ENCODE measurements at regions not wholly inside any gene's neighbourhood (a gene's known extent, or its start where the extent isn't known, plus 50 kb on each side); places are given as distances from the start of the nearest gene placed in this dataset.

- DNase-seq (ENCODE audit: low spot score): no peak
Measured at GRCh38 chr10:8889538-8889937, 835.0 kb downstream of the GATA3 start.

GRCh38 chr10:8893102-8893501 lies 838.6 kb downstream of the GATA3 start:
- DNase-seq (ENCODE audit: low spot score): no peak

- no peak for DNase-seq (ENCODE audit: low spot score)
Measured at GRCh38 chr10:8894148-8894547, 839.7 kb downstream of the GATA3 start.

- no peak for DNase-seq (ENCODE audit: low spot score)
Measured at GRCh38 chr10:8897769-8898168, 843.3 kb downstream of the GATA3 start.

DNA sequence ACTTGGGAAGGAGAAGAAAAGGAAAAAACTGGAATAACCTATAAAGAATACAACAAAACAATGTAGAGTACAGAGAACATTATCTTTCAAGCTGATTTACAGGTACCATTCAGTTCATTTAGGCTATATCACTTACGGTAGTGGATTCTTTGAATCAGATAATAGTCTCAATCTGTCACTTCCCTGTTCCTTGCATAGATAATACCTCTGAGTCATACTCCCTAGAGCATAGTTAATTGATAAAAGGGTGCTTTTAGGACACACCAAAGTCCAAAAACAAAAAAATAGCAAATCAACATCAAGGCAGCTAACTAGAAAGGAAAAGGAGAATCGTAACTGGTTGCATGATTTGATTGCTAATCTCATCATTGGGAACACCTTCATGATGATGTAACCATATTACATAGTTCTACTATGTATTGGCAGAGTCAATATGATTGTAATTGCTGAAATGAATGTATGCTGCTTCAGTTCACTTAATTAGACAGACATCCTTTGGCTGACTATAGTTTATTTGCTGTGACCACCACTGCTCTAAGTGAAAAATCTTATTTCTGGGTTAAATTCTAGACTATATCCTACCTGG lies 844.4 kb downstream of the GATA3 start:
- peak; percentile 29 for DNase-seq (ENCODE audit: low spot score)

DNA sequence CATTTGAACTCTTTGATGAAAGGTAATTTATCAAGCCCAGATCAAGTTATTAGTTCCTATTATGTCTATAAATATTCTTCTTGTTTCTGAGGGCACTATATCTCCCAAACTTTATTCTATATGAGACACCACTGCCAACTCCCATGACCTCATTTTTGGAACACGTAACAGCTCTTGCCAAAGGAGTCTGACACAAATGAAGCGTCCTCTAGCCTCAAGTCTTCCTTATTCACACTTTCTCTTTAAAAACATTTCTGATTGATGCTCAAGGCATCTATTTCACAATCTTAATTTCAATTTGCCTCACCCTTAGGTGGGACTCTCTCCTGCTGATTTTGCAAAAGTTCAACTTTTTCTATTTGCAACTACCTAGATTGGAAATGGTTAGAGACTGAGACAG lies 848.4 kb downstream of the GATA3 start:
- DNase-seq (ENCODE audit: low spot score): no peak

DNA sequence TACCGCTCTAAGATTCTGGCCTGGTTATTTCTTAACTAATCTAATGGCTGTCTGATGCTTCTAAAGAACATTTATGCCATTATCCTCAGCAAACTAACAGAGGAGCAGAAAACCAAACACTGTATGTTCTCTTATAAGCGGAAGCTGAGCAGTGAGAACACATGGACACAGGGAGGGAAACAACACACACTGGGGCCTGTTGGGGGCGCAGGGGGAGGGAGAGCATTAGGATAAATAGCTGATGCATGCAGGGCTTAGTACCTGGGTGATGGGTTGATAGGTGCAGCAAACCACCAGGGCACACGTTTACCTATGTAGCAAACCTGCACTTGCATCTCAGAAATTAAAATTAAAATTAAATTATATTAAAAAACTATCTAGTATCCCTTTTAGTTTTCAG lies 853.5 kb downstream of the GATA3 start:
- no peak for DNase-seq (ENCODE audit: low spot score)

DNA sequence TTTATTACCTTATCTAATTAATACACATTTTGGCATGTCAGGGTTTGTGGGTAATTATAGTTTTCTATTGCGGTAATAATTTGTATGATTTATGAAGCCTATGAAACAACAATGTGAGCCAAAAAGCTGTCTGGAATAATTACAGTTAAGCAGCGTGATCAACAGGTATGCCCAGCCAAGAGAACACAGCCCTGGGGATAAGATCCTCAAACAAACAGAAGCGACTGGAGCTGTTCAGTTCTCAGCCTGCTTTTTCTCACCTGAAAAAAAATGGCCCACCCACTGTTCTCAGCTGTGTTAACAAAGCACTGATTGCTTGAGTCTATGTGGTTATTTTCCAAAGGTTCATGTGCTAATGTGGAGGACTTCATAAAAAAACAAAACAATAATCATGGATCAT lies 855.8 kb downstream of the GATA3 start:
- no peak for DNase-seq (ENCODE audit: low spot score)

GRCh38 chr10:8911032-8911431 lies 856.5 kb downstream of the GATA3 start:
- DNase-seq (ENCODE audit: low spot score): no peak

DNA sequence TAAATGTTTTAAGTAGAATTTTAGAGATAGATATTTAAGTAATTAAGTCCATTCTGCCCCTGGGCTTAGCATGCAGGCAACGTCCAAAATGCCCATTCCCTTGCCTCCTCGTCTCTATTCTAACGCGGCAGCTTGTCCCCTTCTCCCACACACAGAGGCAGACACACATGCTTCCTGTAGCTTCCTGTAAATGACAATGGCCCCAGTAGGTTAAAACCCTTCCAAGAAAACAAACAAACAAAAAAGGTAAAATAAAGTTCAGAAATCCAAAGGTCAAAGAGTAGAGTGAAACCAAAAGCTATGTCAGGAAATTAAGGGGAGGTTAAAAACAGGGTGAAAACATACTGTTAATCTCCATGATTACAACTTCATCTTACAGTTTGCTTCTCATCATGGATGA lies 857.6 kb downstream of the GATA3 start:
- DNase-seq (ENCODE audit: low spot score): no peak

DNA sequence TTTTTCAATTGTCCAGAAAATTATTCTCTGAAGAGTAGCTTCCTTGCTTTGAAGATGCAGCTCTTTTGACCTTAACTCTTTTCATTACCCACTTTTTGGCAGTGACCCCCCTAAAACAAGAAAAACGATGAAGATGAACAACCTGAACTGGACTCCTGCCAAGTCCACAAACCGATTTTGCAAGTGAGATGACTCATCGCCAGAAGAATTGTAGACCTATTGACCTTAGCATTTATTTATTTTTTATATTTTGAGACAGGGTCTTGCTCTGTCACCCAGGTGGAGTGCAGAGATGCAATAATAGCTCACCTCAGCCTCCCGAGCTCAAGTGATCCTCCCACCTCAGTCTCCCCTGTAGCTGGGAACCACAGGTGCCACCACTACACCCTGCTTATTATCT lies 859.2 kb downstream of the GATA3 start:
- DNase-seq (ENCODE audit: low spot score): peak; percentile 41

- DNase-seq (ENCODE audit: low spot score): no peak
Measured at GRCh38 chr10:8919280-8919679, 864.8 kb downstream of the GATA3 start.

DNA sequence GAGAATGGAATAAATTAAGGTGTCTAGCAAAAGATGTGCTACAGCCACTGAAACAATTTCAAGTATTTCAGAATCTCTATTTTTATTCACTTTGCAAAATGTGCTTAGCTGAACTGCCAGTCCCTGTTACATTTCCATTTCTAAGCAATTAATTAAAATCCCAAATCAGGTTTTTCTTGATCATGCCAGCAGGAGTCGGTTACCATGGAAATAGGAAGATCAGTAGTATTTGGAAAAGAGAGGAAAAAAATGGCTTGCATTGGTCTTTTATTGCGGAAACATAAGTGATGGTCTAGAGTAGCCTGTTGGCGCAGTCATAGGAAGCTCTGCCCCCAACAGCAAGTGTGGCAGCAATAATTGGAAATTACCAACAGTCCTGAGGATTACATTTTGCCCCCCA lies 867.1 kb downstream of the GATA3 start:
- DNase-seq (ENCODE audit: low spot score): no peak

GRCh38 chr10:8923096-8923495 lies 868.6 kb downstream of the GATA3 start:
- DNase-seq (ENCODE audit: low spot score): no peak

- no peak for DNase-seq (ENCODE audit: low spot score)
Measured at GRCh38 chr10:8927705-8928104, 873.2 kb downstream of the GATA3 start.

GRCh38 chr10:8946451-8946850 lies 892.0 kb downstream of the GATA3 start:
- no peak for DNase-seq (ENCODE audit: low spot score)

DNA sequence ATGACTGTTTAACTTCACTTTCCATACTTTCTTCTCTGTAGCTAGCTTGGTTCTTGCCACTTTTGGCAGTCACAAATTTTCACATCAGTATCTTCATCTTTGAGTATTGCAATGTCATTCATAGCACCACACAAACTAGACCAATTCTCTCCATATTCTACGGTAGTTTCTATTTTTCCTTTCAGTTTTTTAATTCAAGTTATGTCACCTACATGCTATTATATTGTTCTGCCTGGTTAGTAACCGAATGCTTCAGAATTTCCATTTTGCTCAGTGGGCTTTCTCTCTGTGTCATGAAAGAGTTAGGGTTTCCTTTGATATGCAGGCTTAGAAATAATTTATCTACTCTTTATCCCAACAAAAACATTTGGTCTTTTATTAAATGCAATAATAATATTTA lies 896.5 kb downstream of the GATA3 start:
- no peak for DNase-seq (ENCODE audit: low spot score)

DNA sequence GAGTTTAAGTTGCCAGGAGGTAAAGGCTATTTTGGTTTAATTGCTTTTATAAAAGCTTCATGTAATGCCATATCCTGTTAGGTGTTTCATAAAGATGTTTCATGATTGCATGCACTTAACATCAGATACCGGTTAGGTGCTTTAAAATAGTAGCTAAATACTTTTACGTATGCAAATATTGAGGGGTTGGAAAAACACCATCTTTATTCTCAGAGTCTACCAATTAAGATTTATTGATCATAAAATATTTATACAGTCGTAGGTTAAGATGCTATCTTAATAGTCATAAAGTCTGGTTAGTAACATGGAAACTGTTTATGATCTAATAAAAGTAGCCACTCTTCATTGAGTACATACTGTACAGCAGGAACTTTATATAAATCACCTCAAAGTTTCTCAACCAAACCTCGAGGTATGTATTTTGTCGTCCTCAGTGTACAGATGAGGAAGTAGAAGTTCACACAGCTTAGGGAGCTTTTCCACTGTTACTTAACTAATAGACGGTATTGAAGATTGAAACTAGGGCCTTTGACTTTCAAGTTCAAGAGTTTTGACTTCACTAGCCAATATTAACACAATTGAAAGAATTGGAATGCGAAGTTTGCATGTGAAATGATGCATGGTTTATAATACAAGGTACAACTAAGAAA lies 897.1 kb downstream of the GATA3 start:
- DNase-seq (ENCODE audit: low spot score): peak; percentile 37

DNA sequence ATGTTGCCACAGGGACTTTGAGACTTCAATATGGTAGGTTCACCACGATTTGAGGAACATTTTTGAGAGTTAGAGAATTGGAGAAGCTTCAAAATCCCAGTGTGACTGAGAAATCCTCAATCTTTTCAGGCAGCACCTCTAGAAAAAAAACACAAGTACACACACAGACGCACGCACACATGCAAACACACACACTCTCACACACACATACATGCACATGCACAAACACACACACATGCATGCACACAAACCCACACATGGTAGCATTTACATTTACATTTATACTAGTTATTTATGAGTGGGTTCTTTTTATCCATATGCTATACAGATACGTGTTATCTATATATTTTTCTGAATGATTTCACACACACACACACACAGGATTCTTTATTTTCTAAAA lies 901.9 kb downstream of the GATA3 start:
- no peak for DNase-seq (ENCODE audit: low spot score)

GRCh38 chr10:8962249-8962648 lies 907.8 kb downstream of the GATA3 start:
- peak; percentile 32 for DNase-seq (ENCODE audit: low spot score)

DNA sequence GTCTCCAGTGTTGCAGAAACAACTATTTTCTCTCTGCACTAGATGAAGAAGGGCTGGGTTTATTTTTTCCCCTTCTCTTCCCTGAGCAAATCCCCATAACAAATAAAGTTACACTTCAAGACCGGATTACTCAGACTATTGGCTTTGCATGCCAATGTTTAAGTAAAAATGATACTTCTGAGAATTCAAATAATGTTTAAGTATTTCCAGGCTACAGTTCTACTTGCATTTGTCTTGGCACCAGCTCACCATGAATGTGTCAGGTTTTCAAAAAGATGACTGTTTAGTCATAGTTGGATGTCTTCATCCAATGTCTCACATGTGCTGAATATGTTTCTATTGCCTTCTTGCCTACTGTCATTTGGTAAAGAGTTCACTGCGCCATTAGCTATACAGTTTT lies 912.6 kb downstream of the GATA3 start:
- DNase-seq (ENCODE audit: low spot score): no peak

- DNase-seq (ENCODE audit: low spot score): peak; percentile 26
Measured at GRCh38 chr10:8969853-8970252, 915.4 kb downstream of the GATA3 start.

DNA sequence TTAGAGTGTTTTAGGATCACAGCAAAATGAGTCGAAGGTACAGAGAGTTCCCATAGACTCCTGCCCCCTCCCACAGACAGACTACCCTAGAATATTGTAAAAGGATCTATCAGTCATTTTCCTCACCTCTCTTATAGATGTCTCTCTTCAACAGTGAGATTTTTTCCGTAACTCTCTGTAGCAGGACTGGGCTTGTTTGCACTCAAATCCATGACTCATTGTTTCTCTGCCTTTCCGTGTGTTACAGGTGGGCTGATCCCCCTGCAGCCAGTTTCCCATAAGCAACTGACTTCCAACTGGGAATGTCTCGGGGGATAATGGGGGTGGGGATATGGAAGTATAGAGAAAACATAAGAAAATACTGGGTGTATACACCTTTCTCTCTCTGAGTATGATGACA lies 921.0 kb downstream of the GATA3 start:
- no peak for DNase-seq (ENCODE audit: low spot score)

GRCh38 chr10:8978100-8978499 lies 923.6 kb downstream of the GATA3 start:
- DNase-seq (ENCODE audit: low spot score): no peak
